RWPE2 (cell line): ENCODE measurements at regions not wholly inside any gene's neighbourhood (a gene's known extent, or its start where the extent isn't known, plus 50 kb on each side); places are given as distances from the start of the nearest gene placed in this dataset.
A peak's percentile ranks its signal among the peaks of the same experiment; 100 is the strongest.

Experiments used
- ATAC-seq: fragments of 200-7000 bp; cut with Tn5 transposase; 3 replicates; pipeline ENCODE4 v1.9.1; 2021; ENCODE audit warnings: low read depth
- DNase-seq: peaks from one replicate; pipeline ENCODE4 v3.0.0-alpha.2; 2020; ENCODE audit warnings: low spot score
- H3K27ac ChIP-seq: fragments of 450-650 bp; 2 replicates; pipeline ENCODE4 v1.5.1; 2017; ENCODE audit warnings: mild to moderate bottlenecking; ENCODE audit not compliant: poor library complexity, severe bottlenecking
- H3K27me3 ChIP-seq: fragments of 250-450 bp; sonication (Bioruptor Pico); 2 replicates; pipeline ENCODE4 v1.5.1; 2021; ENCODE audit warnings: mild to moderate bottlenecking, moderate library complexity; ENCODE audit not compliant: insufficient read depth, poor library complexity, severe bottlenecking
- H3K36me3 ChIP-seq: fragments of 250-450 bp; sonication (Bioruptor Pico); 2 replicates; pipeline ENCODE4 v1.5.1; 2020; ENCODE audit warnings: low read depth, mild to moderate bottlenecking, moderate library complexity
- H3K4me1 ChIP-seq: fragments of 250-450 bp; sonication (Bioruptor Pico); 2 replicates; pipeline ENCODE4 v1.5.1; 2021; ENCODE audit warnings: mild to moderate bottlenecking, moderate library complexity; ENCODE audit not compliant: insufficient read depth, poor library complexity, severe bottlenecking
- H3K4me3 ChIP-seq: fragments of 250-450 bp; sonication (Bioruptor Pico); 2 replicates; pipeline ENCODE4 v1.5.1; 2021; ENCODE audit warnings: mild to moderate bottlenecking, moderate library complexity; ENCODE audit not compliant: severe bottlenecking
- H3K9me3 ChIP-seq: fragments of 250-450 bp; sonication (Bioruptor Pico); 2 replicates; pipeline ENCODE4 v1.5.1; 2021; ENCODE audit warnings: mild to moderate bottlenecking, moderate library complexity; ENCODE audit not compliant: severe bottlenecking
- CTCF ChIP-seq: fragments of 450-650 bp; IDR thresholded peaks from one replicate; pipeline ENCODE4 v1.5.1; 2017; ENCODE audit warnings: mild to moderate bottlenecking, moderate library complexity; ENCODE audit not compliant: poor library complexity, severe bottlenecking

GRCh38 chr7:109844362-109844761 is 1246.6 kb upstream of the LRRN3 start:
- H3K9me3 ChIP-seq: no peaks in the 10 kb centered on the region
- no peak overlapping the region for H3K4me3 ChIP-seq
- ATAC-seq (no peak), DNase-seq (no peak)
- no peaks in the 10 kb centered on the region for H3K27me3 ChIP-seq
- H3K4me1 ChIP-seq: no peaks in the 10 kb centered on the region
- peak; percentile 69 for TF ChIP-seq CTCF
- no peak overlapping the region for H3K27ac ChIP-seq
- H3K36me3 ChIP-seq: no peaks in the 10 kb centered on the region

- DNase-seq (no peak), ATAC-seq (no peak)
- H3K9me3 ChIP-seq: no peaks in the 10 kb centered on the region
- H3K27ac ChIP-seq: no peak overlapping the region
- no peak overlapping the region for H3K4me3 ChIP-seq
- H3K4me1 ChIP-seq: no peaks in the 10 kb centered on the region
- no peaks in the 10 kb centered on the region for H3K36me3 ChIP-seq
- no peak for TF ChIP-seq CTCF
- no peaks in the 10 kb centered on the region for H3K27me3 ChIP-seq
Observed at GRCh38 chr7:109864230-109864629, 1226.7 kb upstream of the LRRN3 start.

GRCh38 chr7:109868215-109868860 is 1222.6 kb upstream of the LRRN3 start:
- H3K27me3 ChIP-seq: no peaks in the 10 kb centered on the region
- DNase-seq (no peak), ATAC-seq (no peak)
- H3K9me3 ChIP-seq: no peaks in the 10 kb centered on the region
- no peaks in the 10 kb centered on the region for H3K4me1 ChIP-seq
- H3K36me3 ChIP-seq: no peaks in the 10 kb centered on the region
- TF ChIP-seq CTCF: no peak
- no peak overlapping the region for H3K27ac ChIP-seq
- H3K4me3 ChIP-seq: no peak overlapping the region

GRCh38 chr7:109873296-109873695 is 1217.6 kb upstream of the LRRN3 start:
- no peak for TF ChIP-seq CTCF
- H3K27me3 ChIP-seq: no peaks in the 10 kb centered on the region
- no peak overlapping the region for H3K4me3 ChIP-seq
- DNase-seq: no peak
- H3K4me1 ChIP-seq: no peaks in the 10 kb centered on the region
- H3K36me3 ChIP-seq: no peaks in the 10 kb centered on the region
- no peaks in the 10 kb centered on the region for H3K9me3 ChIP-seq
- H3K27ac ChIP-seq: no peak overlapping the region
- ATAC-seq: no peak

- TF ChIP-seq CTCF: no peak
- ATAC-seq: no peak
- H3K27me3 ChIP-seq: no peaks in the 10 kb centered on the region
- H3K4me1 ChIP-seq: no peaks in the 10 kb centered on the region
- H3K36me3 ChIP-seq: no peaks in the 10 kb centered on the region
- DNase-seq: no peak
- H3K9me3 ChIP-seq: no peaks in the 10 kb centered on the region
- H3K4me3 ChIP-seq: no peak overlapping the region
- H3K27ac ChIP-seq: no peak overlapping the region
Observed at GRCh38 chr7:109879287-109879828, 1211.6 kb upstream of the LRRN3 start.
